Activated T-helper 1 cell treated with anti-CD3 and anti-CD28 coated beads, Interleukin-12 subunit alpha, Interleukin-12 subunit beta, Interleukin-2, Interleukin-4 antibody, amounts not matched to agents 30 ng/mL and 10 ng/mL and 1 ng/mL, durations not matched to agents 14 hours and 24 hours and 36 hours (primary cell): ENCODE measurements at regions not wholly inside any gene's neighbourhood (a gene's known extent, or its start where the extent isn't known, plus 50 kb on each side); places are given as distances from the start of the nearest gene placed in this dataset.

Source experiments
- DNase-seq: peaks from one replicate; pipeline ENCODE4 v3.0.0; 2021; ENCODE audit warnings: low spot score
- H3K27ac Mint-ChIP-seq: one replicate; pipeline ENCODE4 v1.8.0; 2021; ENCODE audit warnings: mild to moderate bottlenecking, mixed read lengths
- H3K27me3 Mint-ChIP-seq: one replicate; pipeline ENCODE4 v1.8.0; 2022; ENCODE audit warnings: mild to moderate bottlenecking, moderate library complexity, mixed read lengths; ENCODE audit not compliant: insufficient read depth
- H3K36me3 Mint-ChIP-seq: one replicate; pipeline ENCODE4 v1.8.0; 2021; ENCODE audit warnings: low read depth, mixed read lengths
- H3K4me1 Mint-ChIP-seq: one replicate; pipeline ENCODE4 v1.8.0; 2021; ENCODE audit warnings: low read depth, mixed read lengths
- H3K4me3 Mint-ChIP-seq: one replicate; pipeline ENCODE4 v1.8.0; 2021; ENCODE audit warnings: mild to moderate bottlenecking, moderate library complexity, mixed read lengths
- H3K9me3 Mint-ChIP-seq: one replicate; pipeline ENCODE4 v1.8.0; 2021; ENCODE audit warnings: mixed read lengths
- intact Hi-C: fragments of 100-400 bp; cut with micrococcal nuclease; formaldehyde crosslinking; loops from one replicate; pipeline ENCODE4 v1.15.1; 2024

- Mint-ChIP-seq H3K4me3 (no peak overlapping the region), H3K4me1 (no peaks in the 10 kb centered on the region), H3K27me3 (no peaks in the 10 kb centered on the region), H3K27ac (no peak overlapping the region), H3K9me3 (no peaks in the 10 kb centered on the region), H3K36me3 (no peaks in the 10 kb centered on the region)
- intact Hi-C loops: no loop called here
- no peak for DNase-seq
Observed at GRCh38 chr18:42177390-42177789, 222.4 kb downstream of the PIK3C3 start.

GRCh38 chr18:42178376-42179080, 223.5 kb downstream of the PIK3C3 start:
- H3K36me3 Mint-ChIP-seq: no peaks in the 10 kb centered on the region
- no peak for DNase-seq
- no peaks in the 10 kb centered on the region for H3K27me3 Mint-ChIP-seq
- no peak overlapping the region for H3K4me3 Mint-ChIP-seq
- H3K27ac Mint-ChIP-seq: no peak overlapping the region
- no peaks in the 10 kb centered on the region for H3K4me1 Mint-ChIP-seq
- no peaks in the 10 kb centered on the region for H3K9me3 Mint-ChIP-seq
- intact Hi-C loops: no loop called here

DNA sequence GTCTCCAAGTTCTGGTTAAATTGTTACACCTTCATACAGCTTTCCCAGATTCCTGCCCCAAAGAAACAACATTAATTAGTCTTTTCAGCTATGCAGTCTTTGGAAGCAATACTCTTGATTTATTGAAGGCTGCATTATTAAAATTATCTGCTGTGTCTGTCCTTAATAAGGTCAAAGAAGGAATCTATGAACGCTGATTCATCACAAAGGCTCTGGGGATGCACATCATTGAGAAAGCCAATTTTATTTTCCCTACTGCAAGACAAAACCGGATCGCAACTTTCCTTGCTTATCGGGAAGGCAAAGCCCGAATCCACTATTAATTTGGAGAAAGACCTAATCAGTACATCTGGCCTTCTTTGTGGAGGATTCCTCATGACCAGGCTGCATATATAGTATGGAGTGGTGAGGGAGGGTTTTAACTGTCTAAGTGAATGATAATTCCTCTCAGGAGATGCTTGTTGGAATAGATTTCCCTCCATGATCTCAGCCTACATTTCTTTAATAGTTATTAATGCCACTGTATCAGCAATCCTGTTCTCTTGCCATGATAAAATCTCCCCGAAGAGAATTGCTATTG, 224.6 kb downstream of the PIK3C3 start:
- H3K4me1 Mint-ChIP-seq: no peaks in the 10 kb centered on the region
- no peak overlapping the region for H3K27ac Mint-ChIP-seq
- DNase-seq: no peak
- intact Hi-C loops: no loop called here
- H3K27me3 Mint-ChIP-seq: no peaks in the 10 kb centered on the region
- no peak overlapping the region for H3K4me3 Mint-ChIP-seq
- no peaks in the 10 kb centered on the region for H3K36me3 Mint-ChIP-seq
- no peaks in the 10 kb centered on the region for H3K9me3 Mint-ChIP-seq

- no peaks in the 10 kb centered on the region for H3K36me3 Mint-ChIP-seq
- H3K4me3 Mint-ChIP-seq: no peak overlapping the region
- H3K4me1 Mint-ChIP-seq: no peaks in the 10 kb centered on the region
- H3K9me3 Mint-ChIP-seq: no peaks in the 10 kb centered on the region
- H3K27me3 Mint-ChIP-seq: peaks cover 2% of the 10 kb centered on the region
- no peak overlapping the region for H3K27ac Mint-ChIP-seq
- intact Hi-C loops: no loop called here
- DNase-seq: no peak
Observed at GRCh38 chr18:42181474-42181873, 226.4 kb downstream of the PIK3C3 start.

GRCh38 chr18:42182728-42183700, 228.0 kb downstream of the PIK3C3 start:
- Mint-ChIP-seq H3K4me1 (no peaks in the 10 kb centered on the region), H3K36me3 (no peaks in the 10 kb centered on the region), H3K4me3 (no peak overlapping the region), H3K27ac (no peak overlapping the region), H3K9me3 (no peaks in the 10 kb centered on the region), H3K27me3 (peaks cover 2% of the 10 kb centered on the region)
- DNase-seq: no peak
- intact Hi-C loops: no loop called here

GRCh38 chr18:42183746-42184145, 228.7 kb downstream of the PIK3C3 start:
- Mint-ChIP-seq H3K9me3 (no peaks in the 10 kb centered on the region), H3K4me3 (no peak overlapping the region), H3K27me3 (peaks cover 2% of the 10 kb centered on the region), H3K36me3 (no peaks in the 10 kb centered on the region), H3K4me1 (no peaks in the 10 kb centered on the region), H3K27ac (no peak overlapping the region)
- intact Hi-C loops: no loop called here
- no peak for DNase-seq

DNA sequence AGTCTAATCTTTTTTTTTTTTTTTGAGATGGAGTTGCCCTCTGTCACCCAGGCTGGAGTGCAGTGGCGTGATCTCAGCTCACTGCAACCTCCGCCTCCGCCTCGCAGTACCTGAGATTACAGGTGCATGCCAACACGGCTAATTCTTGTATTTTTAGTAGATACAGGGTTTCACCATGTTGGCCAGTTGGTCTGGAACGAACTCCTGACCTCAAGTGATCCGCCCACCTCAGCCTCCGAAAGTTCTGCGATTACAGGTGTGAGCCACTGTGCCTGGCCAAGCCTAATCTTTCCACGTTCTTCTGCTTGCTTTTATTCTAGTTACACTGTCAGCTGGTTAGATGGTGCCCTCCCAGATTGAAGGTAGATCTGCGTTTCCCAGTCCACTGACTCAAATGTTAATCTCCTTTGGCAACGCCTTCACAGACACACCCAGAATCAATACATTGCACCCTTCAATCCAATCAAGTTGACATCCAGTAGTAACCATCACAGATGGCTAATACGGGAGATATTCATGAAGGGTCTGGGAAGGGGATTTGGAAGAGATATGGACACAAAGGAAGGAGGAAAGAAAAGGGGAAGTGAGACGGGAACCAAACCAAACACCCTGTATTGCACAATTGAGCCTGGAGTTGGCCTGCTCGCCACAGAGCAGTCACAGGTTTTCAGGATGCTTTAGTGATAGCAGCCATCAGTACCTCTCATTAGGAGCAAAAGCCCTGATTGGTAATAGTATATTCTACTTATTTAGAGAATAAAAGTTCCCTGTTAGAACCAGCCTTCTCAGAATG, 229.8 kb downstream of the PIK3C3 start:
- Mint-ChIP-seq H3K4me3 (no peak overlapping the region), H3K4me1 (no peaks in the 10 kb centered on the region), H3K27ac (no peak overlapping the region), H3K27me3 (peaks cover 2% of the 10 kb centered on the region), H3K36me3 (no peaks in the 10 kb centered on the region), H3K9me3 (no peaks in the 10 kb centered on the region)
- intact Hi-C loops: no loop called here
- DNase-seq: no peak

DNA sequence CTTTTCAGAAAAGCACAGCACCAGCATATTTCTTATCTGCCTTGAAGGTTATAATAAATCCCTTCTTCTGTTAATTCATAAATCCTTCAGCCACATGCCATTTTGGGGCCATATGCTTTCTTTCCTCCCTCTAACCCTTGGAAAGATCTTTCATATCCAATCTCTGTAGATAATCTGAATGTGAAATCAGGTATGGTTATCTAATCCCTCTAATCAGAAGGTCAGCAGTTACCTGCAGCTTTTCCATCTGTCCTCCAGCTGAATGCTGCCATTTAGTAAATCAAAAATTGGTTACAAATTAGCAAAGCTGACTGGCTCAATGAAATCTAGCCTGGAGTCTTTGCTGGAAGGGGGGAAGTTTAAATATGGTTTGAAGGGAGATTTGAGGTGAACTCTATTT, 230.5 kb downstream of the PIK3C3 start:
- no peak for DNase-seq
- no peaks in the 10 kb centered on the region for H3K36me3 Mint-ChIP-seq
- no peak overlapping the region for H3K4me3 Mint-ChIP-seq
- no peaks in the 10 kb centered on the region for H3K9me3 Mint-ChIP-seq
- H3K27me3 Mint-ChIP-seq: peaks cover 2% of the 10 kb centered on the region
- intact Hi-C loops: no loop called here
- no peak overlapping the region for H3K27ac Mint-ChIP-seq
- no peaks in the 10 kb centered on the region for H3K4me1 Mint-ChIP-seq

DNA sequence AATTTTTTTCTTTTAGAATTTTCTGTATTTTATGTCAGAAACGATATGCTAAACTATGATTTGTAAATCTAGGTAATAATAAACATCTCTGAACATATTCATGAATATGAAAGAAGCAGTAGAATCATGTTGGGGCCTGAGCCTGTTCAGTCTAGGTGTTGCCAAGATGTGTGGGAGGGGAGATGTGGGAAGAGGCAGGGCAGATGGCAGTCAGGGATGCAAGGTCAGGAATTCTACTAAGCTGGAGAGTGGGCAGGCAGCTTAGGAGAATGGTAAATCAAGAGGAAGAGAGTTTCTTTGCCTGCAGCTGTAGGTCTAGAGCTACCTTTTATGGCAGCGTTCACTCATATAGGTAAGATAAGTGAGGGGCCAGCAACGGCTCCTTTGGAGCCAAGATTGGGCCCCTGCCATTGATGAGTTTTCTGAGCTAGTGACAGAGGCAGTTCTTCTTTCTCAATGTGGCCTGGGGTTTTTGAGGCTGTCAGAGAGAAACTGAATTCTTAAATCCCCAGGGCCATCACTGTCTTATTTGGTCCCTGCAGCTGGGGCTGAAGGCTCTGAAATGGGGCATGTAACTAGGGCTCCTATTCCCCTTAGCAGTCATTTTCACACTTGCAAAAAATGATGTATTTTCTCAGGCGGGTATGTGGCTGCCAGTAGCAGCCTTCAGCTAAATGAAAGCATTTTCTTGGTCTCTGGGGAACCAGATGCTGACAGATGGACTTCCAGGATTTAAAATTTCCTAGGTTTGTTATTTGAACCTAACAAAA, 232.8 kb downstream of the PIK3C3 start:
- no peaks in the 10 kb centered on the region for H3K4me1 Mint-ChIP-seq
- no peak overlapping the region for H3K27ac Mint-ChIP-seq

DNA sequence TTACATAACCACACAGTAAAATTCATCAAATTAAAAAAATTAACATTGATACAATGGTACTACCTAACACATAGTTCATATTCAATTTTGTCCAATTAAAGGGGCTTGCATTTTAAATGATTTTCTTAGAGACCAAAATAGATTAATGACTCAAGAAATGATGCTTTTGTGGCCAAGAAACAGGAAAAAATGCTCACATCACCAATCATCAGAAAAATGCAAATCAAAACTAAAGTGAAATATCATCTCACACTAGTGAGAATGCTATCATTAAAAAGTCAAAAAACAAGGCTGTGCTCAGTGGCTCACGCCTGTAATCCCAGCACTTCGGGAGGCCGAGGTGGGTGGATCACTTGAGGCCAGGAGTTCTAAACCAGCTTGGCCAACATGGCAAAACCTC, 235.6 kb downstream of the PIK3C3 start:
- H3K27ac Mint-ChIP-seq: no peak overlapping the region
- H3K27me3 Mint-ChIP-seq: no peaks in the 10 kb centered on the region
- intact Hi-C loops: no loop called here
- no peak overlapping the region for H3K4me3 Mint-ChIP-seq
- H3K36me3 Mint-ChIP-seq: no peaks in the 10 kb centered on the region
- H3K9me3 Mint-ChIP-seq: no peaks in the 10 kb centered on the region
- H3K4me1 Mint-ChIP-seq: no peaks in the 10 kb centered on the region
- DNase-seq: no peak

More for the DNA sequence above, 232.8 kb downstream of the PIK3C3 start:
- Mint-ChIP-seq H3K4me3 (no peak overlapping the region), H3K36me3 (no peaks in the 10 kb centered on the region), H3K9me3 (no peaks in the 10 kb centered on the region), H3K27me3 (peaks cover 2% of the 10 kb centered on the region)
- intact Hi-C loops: no loop called here
- no peak for DNase-seq

DNA sequence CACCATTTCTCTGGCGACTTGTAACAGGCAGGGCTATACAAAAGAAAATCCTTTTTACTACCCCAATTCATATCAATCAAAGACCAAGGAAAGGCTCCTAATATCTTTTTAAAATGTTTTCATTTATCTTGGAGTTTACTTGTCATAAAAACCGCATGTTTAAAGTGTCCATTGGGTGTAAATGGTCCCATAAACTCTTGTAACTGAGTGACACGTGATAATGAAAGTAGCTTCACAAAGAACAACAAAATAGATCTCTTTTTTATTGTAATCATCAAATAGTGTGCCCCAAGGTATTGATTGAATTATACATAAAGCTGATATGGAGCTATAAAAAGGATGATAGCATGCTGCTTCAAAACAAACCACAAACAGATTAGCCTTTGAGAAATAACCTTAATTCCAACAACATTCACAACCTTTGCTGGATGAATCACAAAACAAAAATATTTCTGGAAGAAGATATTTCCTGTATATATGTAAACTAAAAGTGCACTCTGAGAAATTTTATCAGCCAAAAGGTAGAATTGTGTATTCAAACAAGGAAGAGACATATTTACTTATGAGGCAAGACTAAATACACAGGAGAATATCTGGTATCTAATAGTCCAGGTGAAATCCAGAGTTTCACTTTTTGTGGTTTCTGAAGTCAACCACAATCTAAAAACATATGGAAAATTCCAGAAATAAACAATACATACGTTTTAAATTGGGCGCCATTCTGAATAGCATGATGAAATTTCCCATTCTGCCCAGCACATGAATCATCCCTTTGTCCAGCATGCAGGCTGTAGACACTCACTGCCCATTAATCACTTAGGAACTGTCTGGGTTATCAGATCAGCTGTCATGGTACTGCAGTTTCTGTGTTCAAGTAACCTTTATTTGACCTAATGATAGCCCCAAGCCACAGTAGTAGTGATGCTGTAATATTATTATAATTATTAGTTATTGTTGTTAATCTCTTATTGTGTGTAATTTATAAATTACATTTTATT, 237.5 kb downstream of the PIK3C3 start:
- Mint-ChIP-seq H3K9me3 (no peaks in the 10 kb centered on the region), H3K27me3 (no peaks in the 10 kb centered on the region), H3K4me3 (no peak overlapping the region), H3K36me3 (no peaks in the 10 kb centered on the region), H3K27ac (no peak overlapping the region), H3K4me1 (no peaks in the 10 kb centered on the region)
- intact Hi-C loops: no loop called here
- no peak for DNase-seq
